Right forelimb (tissue), 1 donor: ENCODE measurements at regions not wholly inside any gene's neighbourhood (a gene's known extent, or its start where the extent isn't known, plus 50 kb on each side); places are given as distances from the start of the nearest gene placed in this dataset.

Experiments used
- DNase-seq: peaks from one replicate; pipeline ENCODE4 v3.0.0-alpha.2; 2018

- no peak for DNase-seq
These were observed 120.7 kb upstream of the CSF3R start for GRCh38 chr1:36603461-36603860.

GRCh38 chr1:36602184-36602583 lies 119.5 kb upstream of the CSF3R start:
- DNase-seq, result no peak

GRCh38 chr1:36599828-36600227 lies 117.1 kb upstream of the CSF3R start:
- DNase-seq, result no peak

- no peak for DNase-seq
These were observed 114.8 kb upstream of the CSF3R start for GRCh38 chr1:36597514-36597913.

GRCh38 chr1:36595921-36596320 lies 113.2 kb upstream of the CSF3R start:
- DNase-seq, result no peak

GRCh38 chr1:36595349-36595748 lies 112.6 kb upstream of the CSF3R start:
- no peak for DNase-seq

- DNase-seq, result no peak
These were observed 111.3 kb upstream of the CSF3R start for GRCh38 chr1:36594023-36594422.

- DNase-seq, result no peak
These were observed 108.6 kb upstream of the CSF3R start for GRCh38 chr1:36591278-36591677.

- DNase-seq, result no peak
These were observed 108.1 kb upstream of the CSF3R start for GRCh38 chr1:36590771-36591170.

- DNase-seq, result no peak
These were observed 107.6 kb upstream of the CSF3R start for GRCh38 chr1:36590264-36590663.

GRCh38 chr1:36588972-36589371 lies 106.3 kb upstream of the CSF3R start:
- DNase-seq, result no peak

GRCh38 chr1:36585569-36586548 lies 103.1 kb upstream of the CSF3R start:
- DNase-seq, result no peak

- no peak for DNase-seq
These were observed 102.3 kb upstream of the CSF3R start for GRCh38 chr1:36584874-36585453.

GRCh38 chr1:36583980-36584782 lies 101.5 kb upstream of the CSF3R start:
- no peak for DNase-seq

GRCh38 chr1:36583080-36583479 lies 100.4 kb upstream of the CSF3R start:
- no peak for DNase-seq

- DNase-seq, result no peak
These were observed 99.5 kb upstream of the CSF3R start for GRCh38 chr1:36582066-36582755.

- DNase-seq, result no peak
These were observed 97.8 kb upstream of the CSF3R start for GRCh38 chr1:36580524-36580923.

GRCh38 chr1:36579039-36579438 lies 96.3 kb upstream of the CSF3R start:
- no peak for DNase-seq

GRCh38 chr1:36576551-36577110 lies 93.9 kb upstream of the CSF3R start:
- no peak for DNase-seq

- peak; percentile 80 for DNase-seq
These were observed 93.4 kb upstream of the CSF3R start for GRCh38 chr1:36576118-36576517.

GRCh38 chr1:36573445-36573844 lies 90.7 kb upstream of the CSF3R start:
- no peak for DNase-seq

- no peak for DNase-seq
These were observed 90.2 kb upstream of the CSF3R start for GRCh38 chr1:36572906-36573305.
